ENCODE measurements at regions not wholly inside any gene's neighbourhood (a gene's known extent, or its start where the extent isn't known, plus 50 kb on each side); places are given as distances from the start of the nearest gene placed in this dataset.
"Not testable (repeated sequence)": the region's sequence is repeated elsewhere in the genome, so short reads cannot be mapped to it uniquely, and the experiment has no call there.

GRCh38 chr6:12545619-12546409 lies 170.8 kb upstream of the PHACTR1 start:
- no peak for DNase-seq

- no peak for DNase-seq
Observed at GRCh38 chr6:12546410-12547002, 170.1 kb upstream of the PHACTR1 start.

- no peak for DNase-seq
Observed at GRCh38 chr6:12548526-12548925, 168.0 kb upstream of the PHACTR1 start.

GRCh38 chr6:12549445-12549844 lies 167.1 kb upstream of the PHACTR1 start:
- not testable (repeated sequence) for DNase-seq

GRCh38 chr6:12554820-12555219 lies 161.7 kb upstream of the PHACTR1 start:
- not testable (repeated sequence) for DNase-seq

- no peak for DNase-seq
Observed at GRCh38 chr6:12555267-12555666, 161.3 kb upstream of the PHACTR1 start.

- no peak for DNase-seq
Observed at GRCh38 chr6:12555781-12556180, 160.8 kb upstream of the PHACTR1 start.

- no peak for DNase-seq
Observed at GRCh38 chr6:12557765-12558164, 158.8 kb upstream of the PHACTR1 start.

GRCh38 chr6:12560315-12560714 lies 156.3 kb upstream of the PHACTR1 start:
- no peak for DNase-seq

GRCh38 chr6:12566618-12567123 lies 149.9 kb upstream of the PHACTR1 start:
- DNase-seq = no peak

- DNase-seq = no peak
Observed at GRCh38 chr6:12567682-12568081, 148.9 kb upstream of the PHACTR1 start.

- no peak for DNase-seq
Observed at GRCh38 chr6:12569646-12570045, 146.9 kb upstream of the PHACTR1 start.

GRCh38 chr6:12570461-12571030 lies 146.0 kb upstream of the PHACTR1 start:
- DNase-seq = no peak

- no peak for DNase-seq
Observed at GRCh38 chr6:12572896-12573827, 143.4 kb upstream of the PHACTR1 start.

- no peak for DNase-seq
Observed at GRCh38 chr6:12575961-12576360, 140.6 kb upstream of the PHACTR1 start.

GRCh38 chr6:12576389-12576788 lies 140.2 kb upstream of the PHACTR1 start:
- DNase-seq = no peak

GRCh38 chr6:12577124-12577850 lies 139.3 kb upstream of the PHACTR1 start:
- DNase-seq = no peak

- DNase-seq = no peak
Observed at GRCh38 chr6:12578097-12578496, 138.5 kb upstream of the PHACTR1 start.

- DNase-seq = no peak
Observed at GRCh38 chr6:12578751-12579150, 137.8 kb upstream of the PHACTR1 start.

- no peak for DNase-seq
Observed at GRCh38 chr6:12580290-12580689, 136.3 kb upstream of the PHACTR1 start.

GRCh38 chr6:12582421-12583110 lies 134.0 kb upstream of the PHACTR1 start:
- no peak for DNase-seq

Data from renal pelvis (tissue), 1 donor.